Right cardiac atrium (tissue), 5 donors: ENCODE measurements at regions not wholly inside any gene's neighbourhood (a gene's known extent, or its start where the extent isn't known, plus 50 kb on each side); places are given as distances from the start of the nearest gene placed in this dataset.

Experiments
- ATAC-seq, 2 donors: fragments of 200-7000 bp; cut with Tn5 transposase; one replicate each; pipeline versions ENCODE4 v1.8.0 to v1.9.1; 2020; ENCODE audit warnings: moderate library complexity in 2 of 2, mild to moderate bottlenecking in 1 of 2
- DNase-seq, 3 donors: peaks; one replicate each; pipeline ENCODE4 v3.0.0-alpha.2; 2020
- H3K27ac ChIP-seq: one replicate; pipeline ENCODE4 v1.5.1; 2013; ENCODE audit warnings: mild to moderate bottlenecking, low read length, control low read depth, moderate library complexity
- H3K27me3 ChIP-seq: one replicate; pipeline ENCODE4 v1.6.1; 2013; ENCODE audit not compliant: control insufficient read depth, insufficient read depth
- H3K4me1 ChIP-seq: one replicate; pipeline ENCODE4 v1.6.1; 2013; ENCODE audit warnings: low read length; ENCODE audit not compliant: control insufficient read depth, insufficient read depth
- H3K4me3 ChIP-seq: one replicate; pipeline ENCODE4 v1.5.1; 2013; ENCODE audit warnings: low read length, control low read depth
- H3K9me3 ChIP-seq: one replicate; pipeline ENCODE4 v1.6.1; 2013; ENCODE audit warnings: low read length; ENCODE audit not compliant: control insufficient read depth
- whole genome bisulfite sequencing: extraction: QIAGEN DNeasy Blood & Tissue Kit; methylation state at CpG from one replicate; pipeline ENCODE4 v1.1.7; 2013; 5-methylcytosine and 5-hydroxymethylcytosine counted together
- intact Hi-C, 4 donors: fragments of 100-400 bp; cut with DNase I; formaldehyde crosslinking; loops; one replicate each; pipeline versions ENCODE4 v1.11.0 to v1.14.0; 2022 to 2023
- donor health status: healthy with polysubstance abuse.
- donor health status: DM: no; HTN: yes; CAD: no.
- donor health status: DM: no; HTN: no; CAD: no.
- donor health status: DM: no; HTN: yes; CAD: no; lungs with severe emphysema.
- donor health status: DM: yes; HTN: yes; CAD: no.

DNA sequence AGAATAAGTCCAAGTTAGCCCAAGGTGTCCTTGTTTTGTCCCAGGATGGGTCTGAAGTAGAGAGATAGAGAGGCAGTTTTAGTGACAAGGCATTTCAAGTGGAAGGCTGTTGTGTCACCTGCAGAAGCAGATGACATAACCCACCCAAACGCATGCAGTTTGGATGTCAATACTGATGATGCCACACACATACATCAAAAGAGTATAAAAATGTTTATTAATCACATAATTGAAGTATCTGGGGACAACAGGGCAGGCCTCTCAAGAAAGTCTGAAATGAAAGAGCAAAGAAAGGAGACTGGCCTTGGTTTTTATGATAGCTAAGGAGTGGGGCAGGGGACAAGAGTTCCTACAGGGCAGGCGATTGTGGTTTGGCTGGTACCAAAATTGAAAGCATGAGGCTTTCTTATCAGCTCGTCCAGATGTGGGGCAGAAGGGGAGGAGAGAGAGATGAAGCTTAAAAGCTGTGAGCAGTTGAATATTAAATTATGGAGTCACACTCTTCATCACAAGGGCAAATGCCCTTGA is 78.4 kb upstream of the TSPAN8 start:
- Histone ChIP-seq H3K27ac (no peak overlapping the region), H3K27me3 (no peaks in the 10 kb centered on the region), H3K4me3 (no peak overlapping the region), H3K4me1 (no peaks in the 10 kb centered on the region), H3K9me3 (peaks cover 1% of the 10 kb centered on the region)
- intact Hi-C loops = no loop called here
- no peak for DNase-seq
- no peak for ATAC-seq
- 58% methylated on average over 3 of the region's 3 CpGs for WGBS

GRCh38 chr12:71233083-71233482 is 75.3 kb upstream of the TSPAN8 start:
- 80% methylated on average over 2 of the region's 2 CpGs for WGBS
- intact Hi-C loops = no loop called here
- ATAC-seq = no peak

DNA sequence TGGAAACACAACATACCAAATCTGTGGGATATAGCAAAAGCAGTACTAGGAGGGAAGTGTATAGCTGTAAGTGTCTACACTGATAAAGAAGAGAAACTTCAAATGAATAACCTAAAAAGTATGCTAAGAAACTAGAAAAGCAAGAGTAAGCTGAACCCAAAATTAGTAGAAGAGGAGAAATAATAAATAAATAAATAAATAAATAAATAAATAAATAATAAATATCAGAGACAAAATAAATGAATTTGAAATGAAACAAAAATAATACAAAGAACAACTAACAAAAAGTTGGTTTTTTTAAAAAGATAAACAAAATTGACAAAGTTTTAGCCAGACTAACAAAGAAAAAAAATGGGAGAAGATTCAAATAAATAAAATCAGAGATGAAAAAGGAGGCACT is 72.7 kb upstream of the TSPAN8 start:
- Histone ChIP-seq H3K4me1 (no peaks in the 10 kb centered on the region), H3K9me3 (peaks cover 1% of the 10 kb centered on the region), H3K27ac (no peak overlapping the region), H3K4me3 (no peak overlapping the region), H3K27me3 (no peaks in the 10 kb centered on the region)
- DNase-seq (no peak), ATAC-seq (no peak)
- intact Hi-C loops = no loop called here

More at GRCh38 chr12:71233083-71233482, 75.3 kb upstream of the TSPAN8 start:
- Histone ChIP-seq H3K27ac (no peak overlapping the region), H3K4me3 (no peak overlapping the region), H3K9me3 (peaks cover 1% of the 10 kb centered on the region), H3K27me3 (no peaks in the 10 kb centered on the region), H3K4me1 (no peaks in the 10 kb centered on the region)
- DNase-seq = no peak

GRCh38 chr12:71223139-71223538 is 65.3 kb upstream of the TSPAN8 start:
- DNase-seq = no peak
- no peak for ATAC-seq
- Histone ChIP-seq H3K27ac (no peak overlapping the region), H3K4me3 (no peak overlapping the region), H3K27me3 (no peaks in the 10 kb centered on the region), H3K9me3 (no peaks in the 10 kb centered on the region), H3K4me1 (no peaks in the 10 kb centered on the region)
- intact Hi-C loops = no loop called here

- DNase-seq = no peak
- Histone ChIP-seq H3K4me3 (no peak overlapping the region), H3K27me3 (no peaks in the 10 kb centered on the region), H3K9me3 (no peaks in the 10 kb centered on the region), H3K4me1 (no peaks in the 10 kb centered on the region), H3K27ac (no peak overlapping the region)
- no peak for ATAC-seq
- WGBS = 89% methylated on average over 4 of the region's 4 CpGs
- intact Hi-C loops = no loop called here
Measured at GRCh38 chr12:71222436-71222835, 64.6 kb upstream of the TSPAN8 start.

GRCh38 chr12:71220260-71220659 is 62.5 kb upstream of the TSPAN8 start:
- peak in 1 of 3 donors; percentile 20 for DNase-seq
- H3K27ac ChIP-seq = no peak overlapping the region
- 55% methylated on average over 3 of the region's 3 CpGs for WGBS
- no peak overlapping the region for H3K4me3 ChIP-seq
- no peaks in the 10 kb centered on the region for H3K4me1 ChIP-seq
- no peak for ATAC-seq
- no peaks in the 10 kb centered on the region for H3K9me3 ChIP-seq
- no peaks in the 10 kb centered on the region for H3K27me3 ChIP-seq
- intact Hi-C loops = no loop called here

DNA sequence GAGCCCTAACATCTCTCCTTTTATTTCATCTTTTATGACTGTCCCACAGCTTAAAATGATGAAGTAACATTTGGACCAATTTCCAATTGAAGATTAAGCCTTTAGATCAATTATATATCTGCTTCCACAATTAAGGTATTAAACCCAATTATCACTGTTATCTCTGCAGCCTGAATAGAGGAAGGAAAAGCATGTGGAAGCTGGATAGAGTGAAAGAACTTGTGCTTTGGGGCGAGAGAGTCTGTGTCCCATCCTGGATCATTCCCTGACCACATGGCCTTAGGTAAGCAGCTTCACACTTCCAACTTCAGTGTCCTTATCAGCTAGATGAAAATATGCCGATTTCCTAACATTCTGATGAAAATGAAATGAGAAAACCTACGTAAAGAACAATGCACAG is 61.4 kb upstream of the TSPAN8 start:
- intact Hi-C loops = loop anchor here in 1 of 4 donors (10.0 kb wide), 1 partner anchor 166 kb away; no protein-coding TSS in a partner anchor
- no peak for DNase-seq
- no peak overlapping the region for H3K4me3 ChIP-seq
- no peak for ATAC-seq
- no peaks in the 10 kb centered on the region for H3K27me3 ChIP-seq
- H3K4me1 ChIP-seq = no peaks in the 10 kb centered on the region
- no peaks in the 10 kb centered on the region for H3K9me3 ChIP-seq
- H3K27ac ChIP-seq = no peak overlapping the region
- 52% methylated on average over 3 of the region's 3 CpGs for WGBS

DNA sequence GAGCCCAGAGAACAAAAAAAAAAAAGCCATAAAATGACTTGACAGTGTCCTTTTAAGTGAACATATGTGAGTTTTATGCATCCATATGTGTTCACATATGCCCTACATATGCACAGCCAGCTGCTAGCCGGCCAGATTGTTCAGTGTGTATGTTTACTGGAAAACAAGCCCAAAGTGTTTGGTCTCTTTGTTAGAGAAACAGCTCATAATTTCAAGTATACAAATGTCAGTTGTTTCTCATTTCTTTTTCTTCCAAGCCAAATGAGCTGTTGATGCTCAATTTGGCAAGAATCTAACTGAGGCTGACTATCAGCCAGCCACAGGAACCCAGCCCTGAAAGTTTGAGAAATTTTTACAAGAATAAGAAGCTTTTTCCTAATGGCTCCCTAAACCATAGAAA is 60.8 kb upstream of the TSPAN8 start:
- no peaks in the 10 kb centered on the region for H3K9me3 ChIP-seq
- intact Hi-C loops = loop anchor here in 1 of 4 donors (10.0 kb wide), 1 partner anchor 166 kb away; no protein-coding TSS in a partner anchor
- H3K4me3 ChIP-seq = no peak overlapping the region
- ATAC-seq (no peak), DNase-seq (peak in 1 of 3 donors; percentile 14)
- no peaks in the 10 kb centered on the region for H3K4me1 ChIP-seq
- WGBS = 44% methylated on average over 1 of the region's 1 CpG
- no peaks in the 10 kb centered on the region for H3K27me3 ChIP-seq
- no peak overlapping the region for H3K27ac ChIP-seq

DNA sequence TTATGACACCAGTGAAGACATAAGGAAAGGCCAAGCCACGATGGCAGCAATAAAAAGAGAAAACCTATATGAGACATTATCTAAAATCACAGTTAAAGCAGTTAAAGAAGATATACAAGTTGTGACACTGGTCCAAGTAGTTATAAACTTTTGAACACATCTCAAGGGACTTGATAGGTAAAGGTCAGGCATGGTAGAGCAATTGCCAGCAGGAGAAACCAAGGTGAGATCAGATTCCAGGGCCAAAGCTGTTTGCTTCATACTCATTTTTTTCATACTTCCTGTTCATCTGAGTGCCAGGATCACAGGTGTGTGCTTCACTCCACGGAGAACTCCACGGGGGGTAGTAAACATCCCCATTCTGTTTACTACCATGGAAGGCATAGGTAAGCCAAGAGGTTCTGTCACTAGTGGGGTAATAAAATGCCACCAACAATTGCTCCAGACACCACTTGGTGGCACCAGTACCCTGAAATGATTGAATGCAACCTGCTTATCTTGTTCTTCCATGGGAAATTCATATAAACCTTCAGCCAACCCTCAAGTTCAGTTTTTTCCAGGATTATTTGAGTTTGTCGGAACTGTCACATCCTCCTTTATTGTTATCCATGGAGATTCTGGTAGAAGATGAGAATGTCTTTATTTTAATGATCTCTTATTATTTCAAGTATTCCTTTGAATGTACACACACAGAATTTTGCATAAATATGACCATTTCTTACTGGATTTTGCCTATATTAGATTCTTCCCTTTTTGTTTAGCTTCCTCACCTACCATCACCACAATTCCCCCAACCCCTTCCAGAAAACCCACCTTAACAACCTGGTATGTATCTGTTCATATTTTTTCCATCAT is 59.2 kb upstream of the TSPAN8 start:
- Histone ChIP-seq H3K4me3 (no peak overlapping the region), H3K4me1 (no peaks in the 10 kb centered on the region), H3K27me3 (no peaks in the 10 kb centered on the region), H3K9me3 (no peaks in the 10 kb centered on the region), H3K27ac (no peak overlapping the region)
- DNase-seq (no peak), ATAC-seq (peak in 1 of 2 donors; percentile 22)
- 64% methylated on average over 4 of the region's 4 CpGs for WGBS
- intact Hi-C loops = loop anchor here in 1 of 4 donors (10.0 kb wide), 1 partner anchor 168 kb away; no protein-coding TSS in a partner anchor

DNA sequence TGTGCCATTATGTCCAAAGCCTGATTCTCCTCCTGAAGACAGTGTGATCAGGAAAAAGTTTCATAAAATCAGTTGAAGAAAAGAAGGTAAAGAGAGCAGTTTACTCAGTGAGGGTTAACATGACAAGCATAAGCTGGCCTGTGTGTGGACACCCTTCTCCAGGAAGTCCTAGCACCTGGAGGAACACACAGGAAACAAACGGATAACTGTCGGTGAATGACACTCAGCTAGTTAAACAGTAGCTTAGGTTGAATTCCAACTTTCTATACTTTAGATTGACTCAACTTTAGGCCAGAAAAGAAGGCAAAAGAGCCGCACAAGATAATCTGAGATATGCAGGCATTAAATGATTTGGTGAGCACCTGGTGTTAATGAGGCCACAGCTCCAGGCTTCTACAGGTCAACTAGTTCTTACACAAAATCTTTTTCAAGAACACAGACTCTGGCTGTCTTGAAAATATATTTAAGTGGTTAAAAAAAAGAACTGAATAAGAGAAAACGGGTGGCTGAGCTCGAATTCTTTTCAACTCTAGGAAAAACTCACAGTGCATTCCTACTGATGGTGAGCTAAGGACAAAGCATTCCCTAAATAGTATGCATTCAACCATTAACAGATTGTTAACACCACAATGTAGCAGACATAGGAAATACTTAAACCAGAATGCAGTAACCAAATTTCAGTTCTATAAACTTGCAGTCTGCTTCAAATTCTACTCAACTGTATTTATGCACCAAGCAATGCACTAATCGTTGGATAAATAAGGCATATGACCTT is 56.9 kb upstream of the TSPAN8 start:
- no peaks in the 10 kb centered on the region for H3K9me3 ChIP-seq
- intact Hi-C loops = loop anchor here in 1 of 4 donors (10.0 kb wide), 1 partner anchor 170 kb away; no protein-coding TSS in a partner anchor
- no peaks in the 10 kb centered on the region for H3K4me1 ChIP-seq
- H3K27me3 ChIP-seq = no peaks in the 10 kb centered on the region
- ATAC-seq (no peak), DNase-seq (no peak)
- no peak overlapping the region for H3K27ac ChIP-seq
- H3K4me3 ChIP-seq = no peak overlapping the region
- 45% methylated on average over 6 of the region's 6 CpGs for WGBS
